Lung (tissue), 11 donors: ENCODE measurements at regions not wholly inside any gene's neighbourhood (a gene's known extent, or its start where the extent isn't known, plus 50 kb on each side); places are given as distances from the start of the nearest gene placed in this dataset.

Source experiments
- ATAC-seq: fragments of 200-7000 bp; cut with Tn5 transposase; one replicate; pipeline ENCODE4 v1.9.1; 2020; ENCODE audit warnings: moderate number of reproducible peaks; ENCODE audit not compliant: insufficient read depth, low FRiP score
- DNase-seq, 3 donors: peaks; one replicate each; pipeline ENCODE4 v3.0.0-alpha.2; 2013 to 2017
- H3K27ac ChIP-seq, 2 donors: one replicate each; pipeline ENCODE4 v1.5.1; 2013; ENCODE audit warnings: mild to moderate bottlenecking in 2 of 2, moderate library complexity in 2 of 2, control low read depth in 1 of 2, inconsistent platforms in 1 of 2, low read depth in 1 of 2, low read length in 1 of 2
- H3K27me3 ChIP-seq, 3 donors: one replicate each; pipeline ENCODE4 v1.5.1; 2013; ENCODE audit warnings: low read length in 2 of 3; ENCODE audit not compliant: control insufficient read depth in 3 of 3, insufficient read depth in 3 of 3
- H3K36me3 ChIP-seq, 4 donors: one replicate each; pipeline ENCODE4 v1.5.1; 2013; ENCODE audit warnings: low read length in 4 of 4, mild to moderate bottlenecking in 1 of 4, moderate library complexity in 1 of 4; ENCODE audit not compliant: control insufficient read depth in 4 of 4, insufficient read depth in 4 of 4
- H3K4me1 ChIP-seq, 5 donors: one replicate each; pipeline ENCODE4 v1.5.1; 2013; ENCODE audit warnings: low read length in 5 of 5, mild to moderate bottlenecking in 2 of 5, moderate library complexity in 1 of 5; ENCODE audit not compliant: control insufficient read depth in 5 of 5, insufficient read depth in 5 of 5
- H3K4me3 ChIP-seq: one replicate; pipeline ENCODE4 v1.5.1; 2013; ENCODE audit warnings: mild to moderate bottlenecking, control low read depth, moderate library complexity
- H3K9ac ChIP-seq, 2 donors: one replicate each; pipeline ENCODE4 v1.5.1; 2013; ENCODE audit warnings: low read length in 2 of 2, control low read depth in 1 of 2; ENCODE audit not compliant: insufficient read depth in 1 of 2
- H3K9me3 ChIP-seq, 4 donors: one replicate each; pipeline ENCODE4 v1.5.1; 2013; ENCODE audit warnings: low read length in 3 of 4, mild to moderate bottlenecking in 1 of 4, moderate library complexity in 1 of 4; ENCODE audit not compliant: control insufficient read depth in 4 of 4, insufficient read depth in 3 of 4
- WGBS, 2 donors: extraction: QIAGEN DNeasy Blood & Tissue Kit; methylation state at CpG; one replicate each; pipeline ENCODE4 v1.1.7; 2013; 5-methylcytosine and 5-hydroxymethylcytosine counted together
- TF ChIP-seq, protein P1 (sequence below): IDR thresholded peaks from 2 replicates; pipeline ENCODE4 v1.5.1; 2012; ENCODE audit warnings: mild to moderate bottlenecking; ENCODE audit errors: control extremely low read depth, extremely low read depth
- donor health status: control.
- donor health status: control.
- donor health status: Bipolar disorder and iron deficiency.
- donor health status: healthy.
- donor health status: DM: yes; HTN: yes; CAD: no.

DNA sequence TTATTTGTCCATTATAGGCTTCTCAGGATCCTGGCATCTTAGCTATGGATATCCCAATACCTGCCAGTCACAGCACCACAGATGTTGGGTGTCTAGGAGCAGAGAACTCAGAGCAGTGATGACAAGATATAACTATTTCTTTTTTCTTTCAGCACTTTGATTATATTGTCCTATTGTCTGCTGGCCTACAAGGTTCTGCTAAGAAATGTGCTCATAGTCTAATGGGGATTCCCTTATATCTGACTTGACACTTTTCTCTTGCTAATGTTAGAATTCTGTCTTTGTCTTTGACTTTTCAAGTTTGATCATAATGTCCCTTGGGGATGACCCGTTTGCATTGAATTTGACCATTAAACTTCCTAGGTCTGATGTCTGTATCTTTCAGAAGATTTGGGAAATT is 270.4 kb downstream of the OGFRL1 start:
- Histone ChIP-seq H3K4me1 (no peaks in the 10 kb centered on the region), H3K4me3 (no peak overlapping the region), H3K9me3 (peaks cover 0 to 20% (median 5%) of the 10 kb centered on the region in 4 donors), H3K27ac (no peak overlapping the region), H3K36me3 (no peaks in the 10 kb centered on the region), H3K27me3 (no peaks in the 10 kb centered on the region), H3K9ac (no peak overlapping the region)
- WGBS, 2 donors, result 84 to 94% methylated on average over 1 of the region's 1 CpG
- DNase-seq, result no peak
- TF ChIP-seq, protein P1, sequence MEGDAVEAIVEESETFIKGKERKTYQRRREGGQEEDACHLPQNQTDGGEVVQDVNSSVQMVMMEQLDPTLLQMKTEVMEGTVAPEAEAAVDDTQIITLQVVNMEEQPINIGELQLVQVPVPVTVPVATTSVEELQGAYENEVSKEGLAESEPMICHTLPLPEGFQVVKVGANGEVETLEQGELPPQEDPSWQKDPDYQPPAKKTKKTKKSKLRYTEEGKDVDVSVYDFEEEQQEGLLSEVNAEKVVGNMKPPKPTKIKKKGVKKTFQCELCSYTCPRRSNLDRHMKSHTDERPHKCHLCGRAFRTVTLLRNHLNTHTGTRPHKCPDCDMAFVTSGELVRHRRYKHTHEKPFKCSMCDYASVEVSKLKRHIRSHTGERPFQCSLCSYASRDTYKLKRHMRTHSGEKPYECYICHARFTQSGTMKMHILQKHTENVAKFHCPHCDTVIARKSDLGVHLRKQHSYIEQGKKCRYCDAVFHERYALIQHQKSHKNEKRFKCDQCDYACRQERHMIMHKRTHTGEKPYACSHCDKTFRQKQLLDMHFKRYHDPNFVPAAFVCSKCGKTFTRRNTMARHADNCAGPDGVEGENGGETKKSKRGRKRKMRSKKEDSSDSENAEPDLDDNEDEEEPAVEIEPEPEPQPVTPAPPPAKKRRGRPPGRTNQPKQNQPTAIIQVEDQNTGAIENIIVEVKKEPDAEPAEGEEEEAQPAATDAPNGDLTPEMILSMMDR, result no peak
- ATAC-seq, result no peak

DNA sequence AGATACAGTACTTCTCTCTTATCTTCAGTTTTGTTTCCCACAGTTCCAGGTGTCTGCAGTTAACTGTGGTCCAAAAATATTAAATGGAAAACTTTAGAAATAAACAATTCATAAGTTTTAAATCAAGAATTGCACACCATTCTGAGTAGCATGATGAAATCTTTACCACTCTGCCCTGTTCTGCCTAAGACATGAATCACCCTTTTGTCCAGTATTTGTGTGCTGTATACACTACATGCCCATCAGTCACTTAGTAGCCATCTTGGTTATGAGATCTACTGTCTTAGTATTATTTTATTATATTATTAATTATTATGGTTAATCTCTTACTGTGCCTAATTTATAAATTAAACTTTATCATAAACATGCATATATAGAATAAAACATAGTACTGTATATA is 279.0 kb downstream of the OGFRL1 start:
- H3K27me3 ChIP-seq, result no peaks in the 10 kb centered on the region
- H3K9ac ChIP-seq, result no peak overlapping the region
- no peaks in the 10 kb centered on the region for H3K4me1 ChIP-seq
- TF ChIP-seq, protein P1, result no peak
- no peaks in the 10 kb centered on the region for H3K9me3 ChIP-seq
- H3K27ac ChIP-seq, result no peak overlapping the region
- H3K4me3 ChIP-seq, result no peak overlapping the region
- DNase-seq, result no peak
- ATAC-seq, result no peak
- H3K36me3 ChIP-seq, result no peaks in the 10 kb centered on the region

DNA sequence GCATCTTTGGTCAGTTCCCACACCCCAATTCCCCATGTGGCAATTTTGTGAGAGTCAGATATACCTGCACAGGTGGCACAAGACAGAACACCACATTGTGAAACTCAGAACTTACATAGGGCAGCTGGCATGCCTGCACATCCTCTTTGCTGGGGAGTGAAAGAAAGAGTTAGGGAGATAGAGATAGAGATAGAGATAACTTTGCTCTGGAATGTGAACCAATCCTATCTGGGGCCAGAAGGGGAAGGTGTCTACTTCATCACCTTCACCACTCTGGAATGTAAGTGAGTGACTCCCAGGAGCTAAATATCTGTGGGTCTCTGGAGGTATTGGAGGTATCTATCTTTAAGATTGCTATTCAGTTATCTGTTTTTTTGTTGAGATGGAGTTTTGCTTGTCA is 289.2 kb downstream of the OGFRL1 start:
- Histone ChIP-seq H3K9me3 (no peaks in the 10 kb centered on the region), H3K9ac (no peak overlapping the region), H3K4me3 (no peak overlapping the region), H3K36me3 (no peaks in the 10 kb centered on the region), H3K27me3 (no peaks in the 10 kb centered on the region), H3K27ac (no peak overlapping the region), H3K4me1 (no peaks in the 10 kb centered on the region)
- DNase-seq (no peak), ATAC-seq (no peak)
- TF ChIP-seq, protein P1, result no peak

DNA sequence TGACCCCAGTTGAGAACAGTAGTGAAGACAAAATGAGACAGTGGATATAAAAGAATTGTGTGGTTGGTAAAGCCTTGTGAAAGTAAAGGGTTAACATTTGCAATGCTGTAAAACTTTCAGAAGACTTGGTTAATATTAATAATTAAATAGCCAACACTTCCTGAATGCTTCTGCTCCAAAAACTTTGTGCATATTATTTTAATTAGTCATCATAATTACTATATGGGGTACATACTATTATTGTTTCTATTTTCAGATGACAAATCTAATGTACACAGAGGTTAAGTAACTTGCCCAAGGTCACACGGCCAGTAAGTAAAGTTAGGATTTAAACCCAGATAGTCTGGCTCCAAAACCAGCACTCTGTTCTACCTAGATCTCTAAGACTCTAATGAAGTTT is 291.3 kb downstream of the OGFRL1 start:
- ATAC-seq, result no peak
- TF ChIP-seq, protein P1, result no peak
- no peak for DNase-seq
- no peaks in the 10 kb centered on the region for H3K27me3 ChIP-seq
- 48 to 69% methylated on average over 1 of the region's 1 CpG for WGBS, 2 donors
- H3K4me1 ChIP-seq, result no peaks in the 10 kb centered on the region
- no peaks in the 10 kb centered on the region for H3K36me3 ChIP-seq
- no peak overlapping the region for H3K27ac ChIP-seq
- no peak overlapping the region for H3K4me3 ChIP-seq
- H3K9ac ChIP-seq, result no peak overlapping the region
- H3K9me3 ChIP-seq, result no peaks in the 10 kb centered on the region
